ENCODE measurements at regions not wholly inside any gene's neighbourhood (a gene's known extent, or its start where the extent isn't known, plus 50 kb on each side); places are given as distances from the start of the nearest gene placed in this dataset.

GRCh38 chr3:36606871-36607765 lies 157.2 kb downstream of the DCLK3 start:
- no peaks in the 10 kb centered on the region for H4K20me1 ChIP-seq (ENCODE audit: control insufficient read depth, insufficient read depth)
- intact Hi-C loops (cut with micrococcal nuclease; ENCODE audit: unreplicated experiment) (no loop called here), in situ Hi-C loops (cut with MboI) (no loop called here)
- H3K9ac ChIP-seq (ENCODE audit: control insufficient read depth, insufficient read depth, low read length) = no peak overlapping the region
- no peak overlapping the region for H3K27ac ChIP-seq (ENCODE audit: control insufficient read depth, insufficient read depth)
- H3K4me2 ChIP-seq (ENCODE audit: control insufficient read depth, insufficient read depth) = no peak overlapping the region
- DNase-seq (ENCODE audit: low read depth, low spot score) (no peak), ATAC-seq (no peak), FAIRE-seq (no peak)
- H3K36me3 ChIP-seq (ENCODE audit: control insufficient read depth in 2 of 2, insufficient read depth in 2 of 2, low read length in 1 of 2) = no peaks in the 10 kb centered on the region
- H3K4me1 ChIP-seq (ENCODE audit: control insufficient read depth, insufficient read depth, low read length) = no peaks in the 10 kb centered on the region
- TF ChIP-seq NKRF (conservative IDR thresholded peaks at IDR 0.05) = no peak
- TF ChIP-seq MEF2B (IDR thresholded peaks at IDR 0.05; ENCODE audit: partially characterized antibody, poor library complexity, severe bottlenecking) = no peak
- TF ChIP-seq GABPA (IDR thresholded peaks at IDR 0.05; ENCODE audit: low read depth) = no peak
- TF ChIP-seq JUND (IDR thresholded peaks at IDR 0.05; ENCODE audit: low read depth, low read length) = no peak
- TF ChIP-seq, protein P1, sequence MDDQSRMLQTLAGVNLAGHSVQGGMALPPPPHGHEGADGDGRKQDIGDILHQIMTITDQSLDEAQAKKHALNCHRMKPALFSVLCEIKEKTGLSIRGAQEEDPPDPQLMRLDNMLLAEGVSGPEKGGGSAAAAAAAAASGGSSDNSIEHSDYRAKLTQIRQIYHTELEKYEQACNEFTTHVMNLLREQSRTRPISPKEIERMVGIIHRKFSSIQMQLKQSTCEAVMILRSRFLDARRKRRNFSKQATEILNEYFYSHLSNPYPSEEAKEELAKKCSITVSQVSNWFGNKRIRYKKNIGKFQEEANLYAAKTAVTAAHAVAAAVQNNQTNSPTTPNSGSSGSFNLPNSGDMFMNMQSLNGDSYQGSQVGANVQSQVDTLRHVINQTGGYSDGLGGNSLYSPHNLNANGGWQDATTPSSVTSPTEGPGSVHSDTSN (IDR thresholded peaks at IDR 0.05; ENCODE audit: insufficient replicate concordance, low read depth, low read length) = no peak
- TF ChIP-seq SRF (IDR thresholded peaks at IDR 0.05; ENCODE audit: low read depth in 2 of 2, low read length in 2 of 2) = no peak
- TF ChIP-seq SREBF1 (IDR thresholded peaks at IDR 0.05; ENCODE audit: low read length) = no peak
- POLR2A ChIA-PET = no interaction called here
- RAD21 ChIA-PET (ENCODE audit: unreplicated experiment) = no interaction called here
- no peaks in the 10 kb centered on the region for H3K9me3 ChIP-seq (replicated peaks; ENCODE audit: control insufficient read depth, insufficient read depth, low read length)
- H3K27me3 ChIP-seq (replicated peaks in 1 of 2; ENCODE audit: control insufficient read depth in 2 of 2, insufficient read depth in 2 of 2, low read length in 1 of 2) = no peaks in the 10 kb centered on the region
- H2AFZ ChIP-seq (ENCODE audit: control insufficient read depth, low read depth, low read length) = no peak overlapping the region
- H3K4me3 ChIP-seq = no peak overlapping the region
- CTCF ChIA-PET = no interaction called here
- no peaks in the 10 kb centered on the region for H3K79me2 ChIP-seq (ENCODE audit: control insufficient read depth, insufficient read depth, low read length)
- SMC1A ChIA-PET (ENCODE audit: uncharacterized antibody, unreplicated experiment) = no interaction called here
- 3% methylated on average over 4 of the region's 4 CpGs for WGBS (ENCODE audit: insufficient coverage, insufficient replicate concordance, low lambda C conversion rate, missing lambda C conversion rate)
- no TSS peak for BruUV-seq (replicated peaks)

All from GM12878 (cell line).